SK-N-SH (cell line): ENCODE measurements at regions not wholly inside any gene's neighbourhood (a gene's known extent, or its start where the extent isn't known, plus 50 kb on each side); places are given as distances from the start of the nearest gene placed in this dataset.

Source experiments
- CTCF ChIA-PET: fragments of 300-600, 350-600 bp; formaldehyde crosslinking; extraction: SDS; loops from one replicate; lab custom pipeline; 2021; lab: Yijun Ruan, JAX
- POLR2A ChIA-PET: fragments of 350-600 bp; sonication (Branson Sonifier 250); formaldehyde crosslinking; extraction: SDS; loops from one replicate; lab custom pipeline; 2020; ENCODE audit warnings: antibody characterized with exemption, inconsistent platforms; lab: Yijun Ruan, JAX
- DNase-seq: peaks from one replicate; pipeline ENCODE4 v3.0.0; 2012
- H2AFZ ChIP-seq: fragments of 200-600 bp; sonication (generic); 2 replicates; pipeline ENCODE4 v1.8.1; 2016; ENCODE audit warnings: antibody characterized with exemption, mild to moderate bottlenecking, low read depth
- H3F3A ChIP-seq: fragments of 200-600 bp; sonication (generic); replicated peaks from 2 replicates; pipeline ENCODE3; 2016; ENCODE audit warnings: antibody characterized with exemption, mild to moderate bottlenecking; ENCODE audit not compliant: insufficient read depth
- H3K27ac ChIP-seq, 2 experiments: fragments of 200-500 bp in 1 of 2; fragments of 200-600 bp in 1 of 2; sonication (Bioruptor generic) in 1 of 2; sonication (generic), shearing (Covaris generic) in 1 of 2; 2 replicates each; pipeline versions ENCODE4 v1.5.1 to v1.6.1; 2014 to 2016; ENCODE audit warnings: low read depth in 2 of 2, inconsistent platforms in 1 of 2, low read length in 1 of 2, mild to moderate bottlenecking in 1 of 2, mixed read lengths in 1 of 2
- H3K27me3 ChIP-seq: fragments of 200-600 bp; sonication (generic), shearing (Covaris generic); 2 replicates; pipeline ENCODE4 v1.6.1; 2016; ENCODE audit warnings: mixed run types; ENCODE audit not compliant: insufficient read depth
- H3K36me3 ChIP-seq, 2 experiments: fragments of 200-500 bp in 1 of 2; fragments of 200-600 bp in 1 of 2; sonication (Bioruptor generic) in 1 of 2; sonication (generic) in 1 of 2; replicated peaks in 1 of 2; 2 replicates each; pipeline versions ENCODE3 to v1.5.1; 2014 to 2016; ENCODE audit warnings: low read length in 1 of 2, mild to moderate bottlenecking in 1 of 2; ENCODE audit not compliant: insufficient read depth in 2 of 2, control insufficient read depth in 1 of 2
- H3K4me1 ChIP-seq, 2 experiments: fragments of 200-500 bp in 1 of 2; fragments of 200-600 bp in 1 of 2; sonication (Bioruptor generic) in 1 of 2; sonication (generic), shearing (Covaris generic) in 1 of 2; 2 replicates each; pipeline versions ENCODE4 v1.5.1 to v1.6.1; 2014 to 2016; ENCODE audit warnings: low read depth in 1 of 2, low read length in 1 of 2, mixed run types in 1 of 2; ENCODE audit not compliant: insufficient read depth in 2 of 2, control insufficient read depth in 1 of 2
- H3K4me2 ChIP-seq: fragments of 200-600 bp; sonication (generic), shearing (Covaris generic); 2 replicates; pipeline ENCODE4 v1.6.1; 2017; ENCODE audit warnings: mixed run types
- H3K4me3 ChIP-seq, 2 experiments: fragments of 200-500 bp in 1 of 2; fragments of 200-600 bp in 1 of 2; sonication (Bioruptor generic) in 1 of 2; sonication (generic), shearing (Covaris generic) in 1 of 2; 2 replicates each; pipeline versions ENCODE4 v1.5.1 to v1.8.1; 2014 to 2016; ENCODE audit warnings: low read depth in 2 of 2, inconsistent platforms in 1 of 2, low read length in 1 of 2, mild to moderate bottlenecking in 1 of 2, mixed read lengths in 1 of 2, moderate library complexity in 1 of 2
- H3K79me2 ChIP-seq: fragments of 200-600 bp; sonication (generic); 2 replicates; pipeline ENCODE4 v1.8.1; 2017; ENCODE audit warnings: mild to moderate bottlenecking; ENCODE audit not compliant: insufficient read depth
- H3K9ac ChIP-seq: fragments of 200-600 bp; sonication (generic); 2 replicates; pipeline ENCODE4 v1.6.1; 2017; ENCODE audit warnings: mixed run types
- H3K9me2 ChIP-seq: fragments of 200-600 bp; sonication (generic); 2 replicates; pipeline ENCODE4 v1.6.1; 2017; ENCODE audit warnings: mixed run types
- H3K9me3 ChIP-seq: fragments of 200-600 bp; sonication (generic); 2 replicates; pipeline ENCODE4 v1.6.1; 2017; ENCODE audit warnings: mixed run types, mild to moderate bottlenecking, moderate library complexity
- H4K20me1 ChIP-seq: fragments of 200-600 bp; sonication (generic); 2 replicates; pipeline ENCODE4 v1.6.1; 2017; ENCODE audit warnings: mild to moderate bottlenecking, mixed run types; ENCODE audit not compliant: insufficient read depth
- CHD2 ChIP-seq: fragments of 150-350 bp; IDR thresholded peaks from 2 replicates; pipeline ENCODE4 v1.6.1; 2018; ENCODE audit warnings: low read length; ENCODE audit not compliant: partially characterized antibody
- CTCF ChIP-seq: fragments of 200-600 bp; sonication (generic); IDR thresholded peaks from 2 replicates; pipeline ENCODE4 v1.6.1; 2017; ENCODE audit warnings: antibody characterized with exemption, mild to moderate bottlenecking, moderate library complexity
- ELF1 ChIP-seq: IDR thresholded peaks from 2 replicates; pipeline ENCODE4 v1.4.0; 2012
- EP300 ChIP-seq, 2 experiments: IDR thresholded peaks; 2 replicates each; pipeline versions ENCODE4 v1.4.0 to v1.6.1; 2012; ENCODE audit warnings: borderline replicate concordance in 1 of 2, low read depth in 1 of 2, low read length in 1 of 2
- FOXJ3 ChIP-seq: sonication (generic); formaldehyde crosslinking; IDR thresholded peaks from 2 replicates; pipeline ENCODE4 v1.5.1; 2020; ENCODE audit warnings: mild to moderate bottlenecking, missing genetic modification reagents
- JUND ChIP-seq: IDR thresholded peaks from 2 replicates; pipeline ENCODE4 v1.4.0; 2012
- MAX ChIP-seq: IDR thresholded peaks from 2 replicates; pipeline ENCODE4 v1.4.0; 2012; ENCODE audit warnings: low read depth
- NFIC ChIP-seq: IDR thresholded peaks from 2 replicates; pipeline ENCODE4 v1.4.0; 2012; ENCODE audit warnings: borderline replicate concordance
- NRF1 ChIP-seq: IDR thresholded peaks from 2 replicates; pipeline ENCODE4 v1.6.1; 2012; ENCODE audit warnings: low read depth, mild to moderate bottlenecking, low read length
- PBX3 ChIP-seq: IDR thresholded peaks from 2 replicates; pipeline ENCODE4; 2012
- RAD21 ChIP-seq: IDR thresholded peaks from 2 replicates; pipeline ENCODE4 v1.6.1; 2012; ENCODE audit warnings: mild to moderate bottlenecking, low read length
- RCOR1 ChIP-seq: fragments of 150-350 bp; IDR thresholded peaks from 2 replicates; pipeline ENCODE4 v1.6.1; 2017; ENCODE audit warnings: antibody characterized with exemption, low read length
- REST ChIP-seq: IDR thresholded peaks from 2 replicates; pipeline ENCODE4 v1.6.1; 2012; ENCODE audit warnings: mild to moderate bottlenecking, low read depth, low read length, moderate library complexity
- RFX5 ChIP-seq: IDR thresholded peaks from 2 replicates; pipeline ENCODE4 v1.6.1; 2012; ENCODE audit warnings: mild to moderate bottlenecking, improper control_type of control experiment, low read length
- RXRA ChIP-seq: IDR thresholded peaks from 2 replicates; pipeline ENCODE4 v1.4.0; 2012; ENCODE audit warnings: low read depth, mild to moderate bottlenecking, borderline replicate concordance
- SIN3A ChIP-seq: IDR thresholded peaks from 2 replicates; pipeline ENCODE4 v1.6.1; 2012; ENCODE audit warnings: low read depth, mild to moderate bottlenecking, low read length, moderate library complexity, borderline replicate concordance
- SMC3 ChIP-seq: IDR thresholded peaks from 2 replicates; pipeline ENCODE4 v1.6.1; 2012; ENCODE audit warnings: low read depth, low read length, improper control_type of control experiment
- TAF1 ChIP-seq: IDR thresholded peaks from 2 replicates; pipeline ENCODE4 v1.6.1; 2012; ENCODE audit warnings: low read depth, mild to moderate bottlenecking, low read length, moderate library complexity, borderline replicate concordance
- USF1 ChIP-seq: IDR thresholded peaks from 2 replicates; pipeline ENCODE4 v1.4.0; 2012; ENCODE audit warnings: low read depth, borderline replicate concordance
- YY1 ChIP-seq: IDR thresholded peaks from 2 replicates; pipeline ENCODE4 v1.4.0; 2012; ENCODE audit warnings: low read depth, mild to moderate bottlenecking
- WGBS: methylation state at CpG from one replicate; pipeline ENCODE4 v1.1.6; 2017; ENCODE audit warnings: low lambda C conversion rate; 5-methylcytosine and 5-hydroxymethylcytosine counted together

- Histone ChIP-seq H3K36me3 (peaks cover 0 to 5% of the 10 kb centered on the region in 2 experiments), H3F3A (no peaks in the 10 kb centered on the region), H3K9me3 (no peaks in the 10 kb centered on the region), H3K27ac (no peak overlapping the region), H4K20me1 (no peaks in the 10 kb centered on the region), H3K79me2 (no peaks in the 10 kb centered on the region), H3K4me3 (peak overlapping the region in 1 of 2 experiments; percentile 10; a peak in 1 of 4 replicates), H2AFZ (peak overlapping the region; percentile 0; the same call in 1 of the 2 replicates), H3K9ac (no peak overlapping the region), H3K4me2 (no peak overlapping the region), H3K27me3 (no peaks in the 10 kb centered on the region)
- 56% methylated on average over 7 of the region's 7 CpGs for WGBS
- no peak for TF ChIP-seq NFIC
- TF ChIP-seq RAD21: peak; percentile 95
- peak; percentile 81 for TF ChIP-seq SMC3
- TF ChIP-seq CTCF: peak; percentile 90
- no peak for TF ChIP-seq YY1
- TF ChIP-seq SIN3A: no peak
- TF ChIP-seq RXRA: no peak
- TF ChIP-seq PBX3: no peak
- no peak for TF ChIP-seq MAX
- no peak for TF ChIP-seq EP300 (IDR thresholded peaks at IDR 0.05; ENCODE audit: borderline replicate concordance in 1 of 2, low read depth in 1 of 2, low read length in 1 of 2)
- TF ChIP-seq ELF1: no peak
- no peak for TF ChIP-seq JUND
- no peak for TF ChIP-seq CHD2
- TF ChIP-seq FOXJ3: no peak
- TF ChIP-seq TAF1: no peak
- TF ChIP-seq, all 33 proteins: peak for 3
- ChIA-PET POLR2A (no interaction called here), CTCF (interaction anchor here (0.7 to 5.0 kb wide), 36 partner anchors 10 to 1298 kb away, joined by 3 to 32 read pairs (median 4); partner anchors contain the start of gene CAPRIN2)
- H3K4me1 ChIP-seq: peaks cover 0 to 2% of the 10 kb centered on the region in 2 experiments; a peak in 1 of 4 replicates
- DNase-seq: peak; percentile 61
- no peaks in the 10 kb centered on the region for H3K9me2 ChIP-seq
These were observed 52.4 kb upstream of the CAPRIN2 start for GRCh38 chr12:30806989-30807694.

GRCh38 chr12:30805959-30806358 lies 51.2 kb upstream of the CAPRIN2 start:
- Histone ChIP-seq H3K9ac (no peak overlapping the region), H4K20me1 (no peaks in the 10 kb centered on the region), H3K4me1 (peaks cover 0 to 2% of the 10 kb centered on the region in 2 experiments; a peak in 1 of 4 replicates), H3K27ac (no peak overlapping the region), H3K4me2 (no peak overlapping the region), H3K9me2 (no peaks in the 10 kb centered on the region), H2AFZ (no peak overlapping the region), H3F3A (no peaks in the 10 kb centered on the region), H3K4me3 (no peak overlapping the region), H3K9me3 (no peaks in the 10 kb centered on the region), H3K79me2 (no peaks in the 10 kb centered on the region), H3K27me3 (no peaks in the 10 kb centered on the region), H3K36me3 (peaks cover 0 to 11% of the 10 kb centered on the region in 2 experiments)
- POLR2A ChIA-PET: no interaction called here
- CTCF ChIA-PET: interaction anchor here (0.7 to 5.0 kb wide), 7 partner anchors 10 to 1651 kb away, joined by 3 to 32 read pairs (median 4); partner anchors contain the start of gene CAPRIN2
- WGBS: 78% methylated on average over 1 of the region's 1 CpG
- DNase-seq: no peak
- TF ChIP-seq NRF1 (no peak), YY1 (no peak), USF1 (no peak), RCOR1 (no peak), REST (no peak), CHD2 (no peak), RFX5 (no peak), RAD21 (no peak)
